Liver (tissue), 3 donors: ENCODE measurements at regions not wholly inside any gene's neighbourhood (a gene's known extent, or its start where the extent isn't known, plus 50 kb on each side); places are given as distances from the start of the nearest gene placed in this dataset.

Source experiments
- EGR1 ChIP-seq, 2 donors: IDR thresholded peaks; 2 replicates each; pipeline ENCODE4 v1.6.1; 2016 to 2018; ENCODE audit warnings: antibody characterized with exemption in 2 of 2, low read depth in 2 of 2
- GABPA ChIP-seq, 2 donors: IDR thresholded peaks in 1 of 2; conservative IDR thresholded peaks in 1 of 2; 2 replicates each; pipeline ENCODE4 v1.6.1; 2016; ENCODE audit warnings: antibody characterized with exemption in 2 of 2, mild to moderate bottlenecking in 1 of 2, moderate library complexity in 1 of 2
- HNF4A ChIP-seq, 2 donors: conservative IDR thresholded peaks; 2 replicates each; pipeline ENCODE4 v1.6.1; 2016; ENCODE audit warnings: antibody characterized with exemption in 2 of 2, mild to moderate bottlenecking in 2 of 2
- HNF4G ChIP-seq: IDR thresholded peaks from 2 replicates; pipeline ENCODE4 v1.6.1; 2016; ENCODE audit warnings: antibody characterized with exemption
- JUND ChIP-seq, 2 donors: IDR thresholded peaks; 2 replicates each; pipeline ENCODE4 v1.6.1; 2016; ENCODE audit warnings: antibody characterized with exemption in 2 of 2
- RAD21 ChIP-seq, 2 donors: IDR thresholded peaks; 2 replicates each; pipeline ENCODE4 v1.6.1; 2016; ENCODE audit warnings: antibody characterized with exemption in 2 of 2, mild to moderate bottlenecking in 2 of 2
- YY1 ChIP-seq: IDR thresholded peaks from 2 replicates; pipeline ENCODE4 v1.6.1; 2016; ENCODE audit warnings: antibody characterized with exemption, mild to moderate bottlenecking
- TF ChIP-seq, protein P1 (sequence below): fragments of 150-350 bp; IDR thresholded peaks from 2 replicates; pipeline ENCODE4 v1.5.1; 2017; ENCODE audit warnings: improper control_type of control experiment, low read depth, low read length; ENCODE audit not compliant: missing input control
- TF ChIP-seq, protein P2 (sequence below): IDR thresholded peaks from 2 replicates; pipeline ENCODE4 v1.6.1; 2016; ENCODE audit warnings: antibody characterized with exemption
- TF ChIP-seq, protein P3 (sequence below): IDR thresholded peaks from 2 replicates; pipeline ENCODE4 v1.6.1; 2016; ENCODE audit warnings: antibody characterized with exemption, mild to moderate bottlenecking
- TF ChIP-seq, protein P4 (sequence below): IDR thresholded peaks from 2 replicates; pipeline ENCODE4 v1.6.1; 2016; ENCODE audit warnings: antibody characterized with exemption
- donor health status: healthy.
- donor health status: healthy.

DNA sequence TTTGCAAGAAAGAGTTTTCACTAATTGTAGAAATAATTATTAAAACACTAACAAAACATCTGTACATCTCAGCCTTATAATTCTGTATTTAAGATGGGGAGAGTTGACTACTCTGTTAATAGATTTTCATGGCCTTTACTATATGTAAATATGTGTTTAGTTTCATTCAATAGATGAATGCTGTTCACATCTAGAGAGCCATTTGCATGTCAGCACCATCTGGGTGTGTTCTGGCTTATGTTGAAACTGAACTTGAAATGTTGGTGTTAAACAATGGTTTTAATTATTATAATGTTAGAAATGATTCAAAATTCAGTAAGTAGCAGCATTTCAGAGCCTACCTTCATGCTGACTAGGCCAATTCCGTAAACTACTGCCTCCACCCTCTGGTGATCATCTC, 102.5 kb upstream of the ADAD1 start:
- no peak for TF ChIP-seq RAD21 (IDR thresholded peaks at IDR 0.05)
- TF ChIP-seq, protein P1, sequence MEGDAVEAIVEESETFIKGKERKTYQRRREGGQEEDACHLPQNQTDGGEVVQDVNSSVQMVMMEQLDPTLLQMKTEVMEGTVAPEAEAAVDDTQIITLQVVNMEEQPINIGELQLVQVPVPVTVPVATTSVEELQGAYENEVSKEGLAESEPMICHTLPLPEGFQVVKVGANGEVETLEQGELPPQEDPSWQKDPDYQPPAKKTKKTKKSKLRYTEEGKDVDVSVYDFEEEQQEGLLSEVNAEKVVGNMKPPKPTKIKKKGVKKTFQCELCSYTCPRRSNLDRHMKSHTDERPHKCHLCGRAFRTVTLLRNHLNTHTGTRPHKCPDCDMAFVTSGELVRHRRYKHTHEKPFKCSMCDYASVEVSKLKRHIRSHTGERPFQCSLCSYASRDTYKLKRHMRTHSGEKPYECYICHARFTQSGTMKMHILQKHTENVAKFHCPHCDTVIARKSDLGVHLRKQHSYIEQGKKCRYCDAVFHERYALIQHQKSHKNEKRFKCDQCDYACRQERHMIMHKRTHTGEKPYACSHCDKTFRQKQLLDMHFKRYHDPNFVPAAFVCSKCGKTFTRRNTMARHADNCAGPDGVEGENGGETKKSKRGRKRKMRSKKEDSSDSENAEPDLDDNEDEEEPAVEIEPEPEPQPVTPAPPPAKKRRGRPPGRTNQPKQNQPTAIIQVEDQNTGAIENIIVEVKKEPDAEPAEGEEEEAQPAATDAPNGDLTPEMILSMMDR, result no peak
- no peak for TF ChIP-seq HNF4A (conservative IDR thresholded peaks at IDR 0.05)
- TF ChIP-seq EGR1 (IDR thresholded peaks at IDR 0.05; ENCODE audit: low read depth in 2 of 2), result no peak
- TF ChIP-seq, protein P2, sequence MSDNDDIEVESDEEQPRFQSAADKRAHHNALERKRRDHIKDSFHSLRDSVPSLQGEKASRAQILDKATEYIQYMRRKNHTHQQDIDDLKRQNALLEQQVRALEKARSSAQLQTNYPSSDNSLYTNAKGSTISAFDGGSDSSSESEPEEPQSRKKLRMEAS, result no peak
- no peak for TF ChIP-seq GABPA (IDR thresholded peaks at IDR 0.05 in 1 of 2, conservative IDR thresholded peaks at IDR 0.05 in 1 of 2)
- no peak for TF ChIP-seq YY1
- TF ChIP-seq, protein P3, sequence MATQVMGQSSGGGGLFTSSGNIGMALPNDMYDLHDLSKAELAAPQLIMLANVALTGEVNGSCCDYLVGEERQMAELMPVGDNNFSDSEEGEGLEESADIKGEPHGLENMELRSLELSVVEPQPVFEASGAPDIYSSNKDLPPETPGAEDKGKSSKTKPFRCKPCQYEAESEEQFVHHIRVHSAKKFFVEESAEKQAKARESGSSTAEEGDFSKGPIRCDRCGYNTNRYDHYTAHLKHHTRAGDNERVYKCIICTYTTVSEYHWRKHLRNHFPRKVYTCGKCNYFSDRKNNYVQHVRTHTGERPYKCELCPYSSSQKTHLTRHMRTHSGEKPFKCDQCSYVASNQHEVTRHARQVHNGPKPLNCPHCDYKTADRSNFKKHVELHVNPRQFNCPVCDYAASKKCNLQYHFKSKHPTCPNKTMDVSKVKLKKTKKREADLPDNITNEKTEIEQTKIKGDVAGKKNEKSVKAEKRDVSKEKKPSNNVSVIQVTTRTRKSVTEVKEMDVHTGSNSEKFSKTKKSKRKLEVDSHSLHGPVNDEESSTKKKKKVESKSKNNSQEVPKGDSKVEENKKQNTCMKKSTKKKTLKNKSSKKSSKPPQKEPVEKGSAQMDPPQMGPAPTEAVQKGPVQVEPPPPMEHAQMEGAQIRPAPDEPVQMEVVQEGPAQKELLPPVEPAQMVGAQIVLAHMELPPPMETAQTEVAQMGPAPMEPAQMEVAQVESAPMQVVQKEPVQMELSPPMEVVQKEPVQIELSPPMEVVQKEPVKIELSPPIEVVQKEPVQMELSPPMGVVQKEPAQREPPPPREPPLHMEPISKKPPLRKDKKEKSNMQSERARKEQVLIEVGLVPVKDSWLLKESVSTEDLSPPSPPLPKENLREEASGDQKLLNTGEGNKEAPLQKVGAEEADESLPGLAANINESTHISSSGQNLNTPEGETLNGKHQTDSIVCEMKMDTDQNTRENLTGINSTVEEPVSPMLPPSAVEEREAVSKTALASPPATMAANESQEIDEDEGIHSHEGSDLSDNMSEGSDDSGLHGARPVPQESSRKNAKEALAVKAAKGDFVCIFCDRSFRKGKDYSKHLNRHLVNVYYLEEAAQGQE, result no peak
- TF ChIP-seq, protein P4, sequence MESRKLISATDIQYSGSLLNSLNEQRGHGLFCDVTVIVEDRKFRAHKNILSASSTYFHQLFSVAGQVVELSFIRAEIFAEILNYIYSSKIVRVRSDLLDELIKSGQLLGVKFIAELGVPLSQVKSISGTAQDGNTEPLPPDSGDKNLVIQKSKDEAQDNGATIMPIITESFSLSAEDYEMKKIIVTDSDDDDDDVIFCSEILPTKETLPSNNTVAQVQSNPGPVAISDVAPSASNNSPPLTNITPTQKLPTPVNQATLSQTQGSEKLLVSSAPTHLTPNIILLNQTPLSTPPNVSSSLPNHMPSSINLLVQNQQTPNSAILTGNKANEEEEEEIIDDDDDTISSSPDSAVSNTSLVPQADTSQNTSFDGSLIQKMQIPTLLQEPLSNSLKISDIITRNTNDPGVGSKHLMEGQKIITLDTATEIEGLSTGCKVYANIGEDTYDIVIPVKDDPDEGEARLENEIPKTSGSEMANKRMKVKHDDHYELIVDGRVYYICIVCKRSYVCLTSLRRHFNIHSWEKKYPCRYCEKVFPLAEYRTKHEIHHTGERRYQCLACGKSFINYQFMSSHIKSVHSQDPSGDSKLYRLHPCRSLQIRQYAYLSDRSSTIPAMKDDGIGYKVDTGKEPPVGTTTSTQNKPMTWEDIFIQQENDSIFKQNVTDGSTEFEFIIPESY, result no peak
- no peak for TF ChIP-seq HNF4G
- no peak for TF ChIP-seq JUND (IDR thresholded peaks at IDR 0.05)
